H9 (cell line): ENCODE measurements at regions not wholly inside any gene's neighbourhood (a gene's known extent, or its start where the extent isn't known, plus 50 kb on each side); places are given as distances from the start of the nearest gene placed in this dataset.

Source experiments
- DNase-seq: peaks from one replicate; pipeline ENCODE4 v3.0.0-alpha.2; 2017
- H2AFZ ChIP-seq: one replicate; pipeline ENCODE4 v1.6.1; 2013; ENCODE audit warnings: mild to moderate bottlenecking, low read length, control low read depth, moderate library complexity
- H2AK5ac ChIP-seq: 2 replicates; pipeline ENCODE4 v1.6.1; 2013; ENCODE audit warnings: low read length, control low read depth, mixed read lengths; ENCODE audit not compliant: insufficient read length
- H2BK120ac ChIP-seq: one replicate; pipeline ENCODE4 v1.6.1; 2013; ENCODE audit warnings: low read depth, mild to moderate bottlenecking, low read length, control low read depth, inconsistent platforms; ENCODE audit not compliant: poor library complexity, severe bottlenecking
- H2BK12ac ChIP-seq: 2 replicates; pipeline ENCODE4 v1.6.1; 2013; ENCODE audit warnings: low read length, control low read depth, mixed read lengths, low read depth; ENCODE audit not compliant: insufficient read length
- H2BK15ac ChIP-seq: 2 replicates; pipeline ENCODE4 v1.6.1; 2013; ENCODE audit warnings: low read depth, low read length, control low read depth
- H2BK20ac ChIP-seq: one replicate; pipeline ENCODE4 v1.6.1; 2013; ENCODE audit warnings: low read depth, mild to moderate bottlenecking, low read length, control low read depth, inconsistent platforms; ENCODE audit not compliant: poor library complexity, severe bottlenecking
- H2BK5ac ChIP-seq: 2 replicates; pipeline ENCODE4 v1.6.1; 2013; ENCODE audit warnings: low read length, control low read depth, mixed read lengths; ENCODE audit not compliant: insufficient read length
- H3K14ac ChIP-seq: 2 replicates; pipeline ENCODE4 v1.6.1; 2013; ENCODE audit warnings: low read length, control low read depth; ENCODE audit not compliant: insufficient read depth
- H3K18ac ChIP-seq: 2 replicates; pipeline ENCODE4 v1.6.1; 2013; ENCODE audit warnings: low read depth, mild to moderate bottlenecking, mixed read lengths, low read length, control low read depth; ENCODE audit not compliant: insufficient read length
- H3K23ac ChIP-seq: 2 replicates; pipeline ENCODE4 v1.6.1; 2013; ENCODE audit warnings: low read length, control low read depth, mixed read lengths, low read depth; ENCODE audit not compliant: insufficient read length
- H3K23me2 ChIP-seq: 2 replicates; pipeline ENCODE4 v1.6.1; 2013; ENCODE audit warnings: low read depth, mild to moderate bottlenecking, mixed read lengths, low read length, control low read depth; ENCODE audit not compliant: insufficient read length, poor library complexity, severe bottlenecking
- H3K27ac ChIP-seq: 2 replicates; pipeline ENCODE4 v1.5.1; 2013; ENCODE audit warnings: low read length, control low read depth, mixed read lengths, low read depth; ENCODE audit not compliant: insufficient read length
- H3K27me3 ChIP-seq: 2 replicates; pipeline ENCODE4 v1.6.1; 2013; ENCODE audit warnings: low read length, control low read depth, inconsistent platforms; ENCODE audit not compliant: insufficient read depth
- H3K4ac ChIP-seq: 2 replicates; pipeline ENCODE4 v1.6.1; 2013; ENCODE audit warnings: low read depth, mild to moderate bottlenecking, control low read depth, inconsistent platforms, low read length, moderate library complexity
- H3K4me1 ChIP-seq: 2 replicates; pipeline ENCODE4 v1.6.1; 2013; ENCODE audit warnings: low read length, control low read depth, inconsistent platforms; ENCODE audit not compliant: insufficient read depth
- H3K4me2 ChIP-seq: 2 replicates; pipeline ENCODE4 v1.6.1; 2013; ENCODE audit warnings: low read length, control low read depth, mixed read lengths; ENCODE audit not compliant: insufficient read length, insufficient read depth
- H3K56ac ChIP-seq: 2 replicates; pipeline ENCODE4 v1.6.1; 2013; ENCODE audit warnings: low read depth, mild to moderate bottlenecking, mixed read lengths, low read length, control low read depth; ENCODE audit not compliant: insufficient read length
- H3K79me1 ChIP-seq: 2 replicates; pipeline ENCODE4 v1.6.1; 2013; ENCODE audit warnings: low read depth, mild to moderate bottlenecking, moderate library complexity, low read length, control low read depth, inconsistent platforms; ENCODE audit not compliant: insufficient read depth, poor library complexity, severe bottlenecking
- H3K79me2 ChIP-seq: 2 replicates; pipeline ENCODE4 v1.6.1; 2013; ENCODE audit warnings: low read length, control low read depth, inconsistent platforms; ENCODE audit not compliant: insufficient read depth
- H3K9ac ChIP-seq: 2 replicates; pipeline ENCODE4 v1.6.1; 2013; ENCODE audit warnings: low read length, control low read depth, mixed read lengths; ENCODE audit not compliant: insufficient read length; ENCODE audit errors: extremely low read depth
- H3K9me3 ChIP-seq: one replicate; pipeline ENCODE4 v1.6.1; 2013; ENCODE audit warnings: low read depth, low read length, inconsistent platforms; ENCODE audit not compliant: control insufficient read depth
- H3T11ph ChIP-seq: one replicate; pipeline ENCODE4 v1.6.1; 2013; ENCODE audit warnings: mild to moderate bottlenecking, low read length, control low read depth, inconsistent platforms
- H4K20me1 ChIP-seq: one replicate; pipeline ENCODE4 v1.6.1; 2013; ENCODE audit not compliant: control insufficient read depth, insufficient read length, insufficient read depth
- H4K5ac ChIP-seq: 2 replicates; pipeline ENCODE4 v1.6.1; 2013; ENCODE audit warnings: low read depth, mild to moderate bottlenecking, mixed read lengths, low read length, control low read depth; ENCODE audit not compliant: insufficient read length
- H4K8ac ChIP-seq: replicated peaks from 2 replicates; pipeline ENCODE4 v1.6.1; 2013; ENCODE audit warnings: low read length, control low read depth, mixed read lengths, low read depth; ENCODE audit not compliant: insufficient read length
- H4K91ac ChIP-seq: 2 replicates; pipeline ENCODE4 v1.6.1; 2013; ENCODE audit warnings: low read depth, mild to moderate bottlenecking, moderate library complexity, mixed read lengths, low read length, control low read depth; ENCODE audit not compliant: insufficient read length
- H3K27ac Mint-ChIP-seq, 3 experiments: 2 replicates in 2 of 3; 3 replicates in 1 of 3; pipeline ENCODE4 v1.8.0; 2020 to 2021; ENCODE audit warnings: mixed read lengths in 3 of 3, mild to moderate bottlenecking in 1 of 3, moderate library complexity in 1 of 3
- H3K27me3 Mint-ChIP-seq: 2 replicates; pipeline ENCODE4 v1.8.0; 2021; ENCODE audit warnings: low read depth, mild to moderate bottlenecking, moderate library complexity, mixed read lengths
- H3K36me3 Mint-ChIP-seq, 3 experiments: 2 replicates in 2 of 3; 3 replicates in 1 of 3; pipeline ENCODE4 v1.8.0; 2020 to 2021; ENCODE audit warnings: low read depth in 3 of 3, mixed read lengths in 3 of 3; ENCODE audit not compliant: insufficient read depth in 1 of 3
- H3K4me1 Mint-ChIP-seq, 2 experiments: 2 replicates each; pipeline ENCODE4 v1.8.0; 2020; ENCODE audit warnings: mixed read lengths in 2 of 2
- H3K4me3 Mint-ChIP-seq, 2 experiments: 2 replicates in 1 of 2; 3 replicates in 1 of 2; pipeline ENCODE4 v1.8.0; 2020 to 2021; ENCODE audit warnings: mild to moderate bottlenecking in 2 of 2, mixed read lengths in 2 of 2, moderate library complexity in 1 of 2
- H3K9me3 Mint-ChIP-seq, 2 experiments: 2 replicates in 1 of 2; 3 replicates in 1 of 2; pipeline ENCODE4 v1.8.0; 2020; ENCODE audit warnings: mild to moderate bottlenecking in 2 of 2, mixed read lengths in 2 of 2, moderate library complexity in 1 of 2
- WGBS: extraction: QIAGEN DNeasy Blood & Tissue Kit; methylation state at CpG from one replicate; pipeline ENCODE4 v1.1.7; 2013; ENCODE audit warnings: missing lambda C conversion rate, low lambda C conversion rate, mixed read lengths; ENCODE audit not compliant: insufficient read length; ENCODE audit errors: extremely low coverage; 5-methylcytosine and 5-hydroxymethylcytosine counted together
- TF ChIP-seq, protein P1 (sequence below): fragments of 200-600 bp; sonication (generic); conservative IDR thresholded peaks from 3 replicates; pipeline ENCODE4 v1.8.0; 2021; ENCODE audit warnings: antibody characterized with exemption, mild to moderate bottlenecking

DNA sequence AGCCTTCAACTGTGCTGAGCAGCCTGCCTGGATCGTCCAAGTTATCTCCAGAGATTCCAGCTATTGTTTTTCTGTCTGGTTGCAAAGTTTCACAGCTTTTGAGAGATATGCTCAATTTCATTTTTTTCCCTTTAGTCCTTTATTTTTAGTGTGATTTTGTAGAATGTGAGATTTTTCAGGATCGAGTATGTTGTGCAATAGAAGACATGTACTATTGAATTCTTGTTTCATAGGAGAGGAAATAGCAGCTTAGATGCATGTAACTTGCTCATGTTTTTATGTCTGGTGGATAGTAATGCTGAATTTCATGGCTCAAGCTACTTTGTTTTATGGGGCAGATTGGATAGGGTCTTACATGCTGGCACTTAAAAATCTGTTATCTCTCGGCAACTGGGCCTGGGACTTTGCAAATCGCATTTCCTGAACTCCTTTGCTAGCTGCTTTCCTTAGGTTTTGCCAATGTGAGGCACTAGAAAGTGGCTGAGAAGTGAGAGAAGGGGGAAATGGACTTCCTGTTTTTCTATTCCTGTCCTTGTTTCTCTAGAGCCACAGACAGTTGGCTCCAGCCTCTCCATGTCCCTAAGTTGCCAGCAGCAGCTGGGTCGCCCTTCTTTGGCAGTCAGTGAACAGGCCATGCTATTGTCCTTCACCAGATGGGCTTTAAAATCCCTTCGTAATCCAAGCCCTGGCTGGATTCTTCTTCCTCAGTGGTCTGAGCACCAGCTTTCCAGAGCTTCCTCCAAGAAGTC lies 101.4 kb upstream of the PDE4B start:
- Mint-ChIP-seq H3K4me3 (no peak overlapping the region), H3K9me3 (peaks cover 5% of the 10 kb centered on the region in 2 experiments), H3K27me3 (no peaks in the 10 kb centered on the region), H3K36me3 (peaks cover 0 to 8% (median 1%) of the 10 kb centered on the region in 3 experiments; a peak in 5 of 7 replicates), H3K27ac (no peak overlapping the region), H3K4me1 (peaks cover 4 to 7% of the 10 kb centered on the region in 2 experiments)
- Histone ChIP-seq H3K56ac (no peak overlapping the region), H4K20me1 (no peaks in the 10 kb centered on the region), H2AK5ac (no peak overlapping the region), H3K79me2 (no peaks in the 10 kb centered on the region), H2BK20ac (no peak overlapping the region), H3K9ac (no peak overlapping the region), H3K79me1 (no peaks in the 10 kb centered on the region), H2BK15ac (no peak overlapping the region), H3K27me3 (no peaks in the 10 kb centered on the region), H3K23ac (no peak overlapping the region), H4K5ac (no peak overlapping the region), H3K4me1 (no peaks in the 10 kb centered on the region), H3K4ac (no peak overlapping the region), H2BK120ac (no peak overlapping the region), H4K91ac (no peak overlapping the region), H3K4me2 (no peak overlapping the region), H2BK12ac (no peak overlapping the region), H3K9me3 (no peaks in the 10 kb centered on the region), H3K14ac (no peak overlapping the region), H2BK5ac (no peak overlapping the region), H3K23me2 (no peaks in the 10 kb centered on the region), H2AFZ (no peak overlapping the region), H3K18ac (no peak overlapping the region), H3T11ph (no peak overlapping the region), H4K8ac (no peak overlapping the region), H3K27ac (no peak overlapping the region)
- TF ChIP-seq, protein P1, sequence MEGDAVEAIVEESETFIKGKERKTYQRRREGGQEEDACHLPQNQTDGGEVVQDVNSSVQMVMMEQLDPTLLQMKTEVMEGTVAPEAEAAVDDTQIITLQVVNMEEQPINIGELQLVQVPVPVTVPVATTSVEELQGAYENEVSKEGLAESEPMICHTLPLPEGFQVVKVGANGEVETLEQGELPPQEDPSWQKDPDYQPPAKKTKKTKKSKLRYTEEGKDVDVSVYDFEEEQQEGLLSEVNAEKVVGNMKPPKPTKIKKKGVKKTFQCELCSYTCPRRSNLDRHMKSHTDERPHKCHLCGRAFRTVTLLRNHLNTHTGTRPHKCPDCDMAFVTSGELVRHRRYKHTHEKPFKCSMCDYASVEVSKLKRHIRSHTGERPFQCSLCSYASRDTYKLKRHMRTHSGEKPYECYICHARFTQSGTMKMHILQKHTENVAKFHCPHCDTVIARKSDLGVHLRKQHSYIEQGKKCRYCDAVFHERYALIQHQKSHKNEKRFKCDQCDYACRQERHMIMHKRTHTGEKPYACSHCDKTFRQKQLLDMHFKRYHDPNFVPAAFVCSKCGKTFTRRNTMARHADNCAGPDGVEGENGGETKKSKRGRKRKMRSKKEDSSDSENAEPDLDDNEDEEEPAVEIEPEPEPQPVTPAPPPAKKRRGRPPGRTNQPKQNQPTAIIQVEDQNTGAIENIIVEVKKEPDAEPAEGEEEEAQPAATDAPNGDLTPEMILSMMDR: no peak
- WGBS: no CpG with 5 or more reads among the region's 6 CpGs
- no peak for DNase-seq
